ENCODE measurements at regions not wholly inside any gene's neighbourhood (a gene's known extent, or its start where the extent isn't known, plus 50 kb on each side); places are given as distances from the start of the nearest gene placed in this dataset. TPM values are rescaled to one million over a fixed set of nuclear protein-coding genes. Genes with fewer than 3 reads are reported as not detected.

- DNase-seq, result no peak
- Histone ChIP-seq H3K4me3 (ENCODE audit: insufficient read depth in 1 of 2, low read depth in 1 of 2, low read length in 2 of 2) (no peak overlapping the region), H3K4ac (ENCODE audit: low read depth in 1 of 2, low read length in 2 of 2) (no peak overlapping the region), H3K27ac (ENCODE audit: low read length, poor library complexity, severe bottlenecking) (no peak overlapping the region), H3K9me3 (ENCODE audit: control insufficient read depth, low read length) (peaks cover 7% of the 10 kb centered on the region), H3K27me3 (ENCODE audit: control insufficient read depth in 1 of 2, insufficient read depth in 1 of 2, low read length in 2 of 2) (peaks cover 61 to 64% of the 10 kb centered on the region in 2 experiments), H4K8ac (ENCODE audit: low read length) (no peak overlapping the region), H3K36me3 (ENCODE audit: control insufficient read depth in 1 of 2, insufficient read depth in 2 of 2, low read depth in 1 of 2, low read length in 2 of 2) (no peaks in the 10 kb centered on the region), H3K4me1 (ENCODE audit: control insufficient read depth, insufficient read depth, low read depth, low read length) (no peaks in the 10 kb centered on the region), H2AFZ (ENCODE audit: low read depth, low read length) (no peak overlapping the region), H2BK5ac (ENCODE audit: low read depth, low read length, poor library complexity, severe bottlenecking) (no peak overlapping the region), H4K91ac (ENCODE audit: low read length) (no peak overlapping the region), H3K18ac (ENCODE audit: low read depth in 1 of 2, low read length in 2 of 2) (no peak overlapping the region), H2BK12ac (ENCODE audit: low read length in 2 of 2) (no peak overlapping the region), H3K4me2 (ENCODE audit: low read length, poor library complexity, severe bottlenecking) (no peak overlapping the region), H2BK15ac (ENCODE audit: low read depth, poor library complexity, severe bottlenecking) (no peak overlapping the region), H3K79me1 (replicated peaks; ENCODE audit: low read length, poor library complexity, severe bottlenecking) (no peaks in the 10 kb centered on the region), H3K9ac (ENCODE audit: low read length) (no peak overlapping the region), H3K14ac (ENCODE audit: low read length in 2 of 2) (no peak overlapping the region), H2BK120ac (ENCODE audit: low read depth, low read length) (no peak overlapping the region), H3K23ac (ENCODE audit: low read length in 2 of 2) (no peak overlapping the region), H2AK5ac (ENCODE audit: low read length, severe bottlenecking) (no peak overlapping the region)
- 97% methylated on average over 5 of the region's 5 CpGs for WGBS
These were observed 52.5 kb upstream of the GTF3A start for GRCh38 chr13:27371932-27372331.

- peaks cover 51 to 57% of the 10 kb centered on the region in 2 experiments for H3K27me3 ChIP-seq (ENCODE audit: control insufficient read depth in 1 of 2, insufficient read depth in 1 of 2, low read length in 2 of 2)
- peak; percentile 39 for DNase-seq
- H2BK5ac ChIP-seq (ENCODE audit: low read depth, low read length, poor library complexity, severe bottlenecking), result no peak overlapping the region
- H3K23ac ChIP-seq (ENCODE audit: low read length in 2 of 2), result no peak overlapping the region
- H2BK12ac ChIP-seq (ENCODE audit: low read length in 2 of 2), result no peak overlapping the region
- no peaks in the 10 kb centered on the region for H3K79me1 ChIP-seq (replicated peaks; ENCODE audit: low read length, poor library complexity, severe bottlenecking)
- no peak overlapping the region for H3K4me2 ChIP-seq (ENCODE audit: low read length, poor library complexity, severe bottlenecking)
- H3K14ac ChIP-seq (ENCODE audit: low read length in 2 of 2), result no peak overlapping the region
- no peak overlapping the region for H3K18ac ChIP-seq (ENCODE audit: low read depth in 1 of 2, low read length in 2 of 2)
- no peak overlapping the region for H2BK120ac ChIP-seq (ENCODE audit: low read depth, low read length)
- H2BK15ac ChIP-seq (ENCODE audit: low read depth, poor library complexity, severe bottlenecking), result no peak overlapping the region
- no peak overlapping the region for H2AFZ ChIP-seq (ENCODE audit: low read depth, low read length)
- no peak overlapping the region for H4K91ac ChIP-seq (ENCODE audit: low read length)
- H3K4me3 ChIP-seq (ENCODE audit: insufficient read depth in 1 of 2, low read depth in 1 of 2, low read length in 2 of 2), result no peak overlapping the region
- H3K4me1 ChIP-seq (ENCODE audit: control insufficient read depth, insufficient read depth, low read depth, low read length), result no peaks in the 10 kb centered on the region
- H3K36me3 ChIP-seq (ENCODE audit: control insufficient read depth in 1 of 2, insufficient read depth in 2 of 2, low read depth in 1 of 2, low read length in 2 of 2), result no peaks in the 10 kb centered on the region
- H3K9ac ChIP-seq (ENCODE audit: low read length), result no peak overlapping the region
- no peak overlapping the region for H4K8ac ChIP-seq (ENCODE audit: low read length)
- 42% methylated on average over 10 of the region's 11 CpGs for WGBS
- H3K27ac ChIP-seq (ENCODE audit: low read length, poor library complexity, severe bottlenecking), result no peak overlapping the region
- no peak overlapping the region for H3K4ac ChIP-seq (ENCODE audit: low read depth in 1 of 2, low read length in 2 of 2)
- H3K9me3 ChIP-seq (ENCODE audit: control insufficient read depth, low read length), result peaks cover 7% of the 10 kb centered on the region
- no peak overlapping the region for H2AK5ac ChIP-seq (ENCODE audit: low read length, severe bottlenecking)
These were observed 51.5 kb upstream of the GTF3A start for GRCh38 chr13:27372896-27373295.

GRCh38 chr13:27374126-27374613 is 50.2 kb upstream of the GTF3A start:
- Histone ChIP-seq H2AFZ (ENCODE audit: low read depth, low read length) (no peak overlapping the region), H3K27me3 (ENCODE audit: control insufficient read depth in 1 of 2, insufficient read depth in 1 of 2, low read length in 2 of 2) (peaks cover 47% of the 10 kb centered on the region in 2 experiments), H3K27ac (ENCODE audit: low read length, poor library complexity, severe bottlenecking) (no peak overlapping the region), H2BK12ac (ENCODE audit: low read length in 2 of 2) (no peak overlapping the region), H3K4me1 (ENCODE audit: control insufficient read depth, insufficient read depth, low read depth, low read length) (no peaks in the 10 kb centered on the region), H3K4me2 (ENCODE audit: low read length, poor library complexity, severe bottlenecking) (no peak overlapping the region), H3K14ac (ENCODE audit: low read length in 2 of 2) (no peak overlapping the region), H4K8ac (ENCODE audit: low read length) (peak overlapping the region; percentile 14), H3K23ac (ENCODE audit: low read length in 2 of 2) (no peak overlapping the region), H3K18ac (ENCODE audit: low read depth in 1 of 2, low read length in 2 of 2) (no peak overlapping the region), H3K4ac (ENCODE audit: low read depth in 1 of 2, low read length in 2 of 2) (no peak overlapping the region), H3K9ac (ENCODE audit: low read length) (no peak overlapping the region), H2BK120ac (ENCODE audit: low read depth, low read length) (no peak overlapping the region), H2AK5ac (ENCODE audit: low read length, severe bottlenecking) (no peak overlapping the region), H4K91ac (ENCODE audit: low read length) (no peak overlapping the region), H2BK15ac (ENCODE audit: low read depth, poor library complexity, severe bottlenecking) (no peak overlapping the region), H3K36me3 (ENCODE audit: control insufficient read depth in 1 of 2, insufficient read depth in 2 of 2, low read depth in 1 of 2, low read length in 2 of 2) (no peaks in the 10 kb centered on the region), H3K4me3 (ENCODE audit: insufficient read depth in 1 of 2, low read depth in 1 of 2, low read length in 2 of 2) (no peak overlapping the region), H2BK5ac (ENCODE audit: low read depth, low read length, poor library complexity, severe bottlenecking) (no peak overlapping the region), H3K79me1 (replicated peaks; ENCODE audit: low read length, poor library complexity, severe bottlenecking) (no peaks in the 10 kb centered on the region), H3K9me3 (ENCODE audit: control insufficient read depth, low read length) (peaks cover 7% of the 10 kb centered on the region)
- 86% methylated on average over 10 of the region's 10 CpGs for WGBS
- no peak for DNase-seq

Small RNA genes in the stretch of these regions (small RNA-seq; reads per million reads assigned to genes)
- not detected for gene RNU6-70P (ENCODE audit: low read depth)

All from mesenchymal stem cell (in vitro differentiated cells and primary cell).